ENCODE measurements at regions not wholly inside any gene's neighbourhood (a gene's known extent, or its start where the extent isn't known, plus 50 kb on each side); places are given as distances from the start of the nearest gene placed in this dataset.
"Not testable (repeated sequence)": the region's sequence is repeated elsewhere in the genome, so short reads cannot be mapped to it uniquely, and the experiment has no call there.

- no peak overlapping the region for H3K9ac ChIP-seq (ENCODE audit: insufficient read depth, low read length)
- H3K27ac ChIP-seq (ENCODE audit: insufficient read depth, low read length), result no peak overlapping the region
- no peaks in the 10 kb centered on the region for H4K20me1 ChIP-seq (ENCODE audit: control insufficient read depth, extremely low read depth, insufficient read depth, low read length)
- TF ChIP-seq EZH2 (IDR thresholded peaks at IDR 0.05; ENCODE audit: low read length, missing control alignments), result no peak
- TF ChIP-seq, protein P1, sequence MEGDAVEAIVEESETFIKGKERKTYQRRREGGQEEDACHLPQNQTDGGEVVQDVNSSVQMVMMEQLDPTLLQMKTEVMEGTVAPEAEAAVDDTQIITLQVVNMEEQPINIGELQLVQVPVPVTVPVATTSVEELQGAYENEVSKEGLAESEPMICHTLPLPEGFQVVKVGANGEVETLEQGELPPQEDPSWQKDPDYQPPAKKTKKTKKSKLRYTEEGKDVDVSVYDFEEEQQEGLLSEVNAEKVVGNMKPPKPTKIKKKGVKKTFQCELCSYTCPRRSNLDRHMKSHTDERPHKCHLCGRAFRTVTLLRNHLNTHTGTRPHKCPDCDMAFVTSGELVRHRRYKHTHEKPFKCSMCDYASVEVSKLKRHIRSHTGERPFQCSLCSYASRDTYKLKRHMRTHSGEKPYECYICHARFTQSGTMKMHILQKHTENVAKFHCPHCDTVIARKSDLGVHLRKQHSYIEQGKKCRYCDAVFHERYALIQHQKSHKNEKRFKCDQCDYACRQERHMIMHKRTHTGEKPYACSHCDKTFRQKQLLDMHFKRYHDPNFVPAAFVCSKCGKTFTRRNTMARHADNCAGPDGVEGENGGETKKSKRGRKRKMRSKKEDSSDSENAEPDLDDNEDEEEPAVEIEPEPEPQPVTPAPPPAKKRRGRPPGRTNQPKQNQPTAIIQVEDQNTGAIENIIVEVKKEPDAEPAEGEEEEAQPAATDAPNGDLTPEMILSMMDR (conservative IDR thresholded peaks at IDR 0.05 in 1 of 2, IDR thresholded peaks at IDR 0.05 in 1 of 2; ENCODE audit: low read depth in 1 of 2, low read length in 2 of 2), result no peak
- no peaks in the 10 kb centered on the region for H3K36me3 ChIP-seq (ENCODE audit: control insufficient read depth, insufficient read depth, low read length)
- H3K9me3 ChIP-seq (ENCODE audit: control insufficient read depth, insufficient read depth, low read depth, low read length), result no peaks in the 10 kb centered on the region
- H3K4me1 ChIP-seq (ENCODE audit: control insufficient read depth, extremely low read depth, insufficient read depth, low read length), result no peaks in the 10 kb centered on the region
- no peaks in the 10 kb centered on the region for H3K79me2 ChIP-seq (ENCODE audit: control insufficient read depth, insufficient read depth, low read length)
- H3K4me2 ChIP-seq (ENCODE audit: extremely low read depth, insufficient read depth, low read length), result no peak overlapping the region
- no peaks in the 10 kb centered on the region for H3K27me3 ChIP-seq (ENCODE audit: control insufficient read depth, insufficient read depth, low read length)
- DNase-seq (ENCODE audit: low read depth in 2 of 2), result no peak
- H3K4me3 ChIP-seq (replicated peaks in 1 of 4; ENCODE audit: control extremely low read depth in 1 of 4, insufficient read depth in 1 of 4, low read depth in 3 of 4, low read length in 4 of 4), result no peak overlapping the region
- no peak overlapping the region for H2AFZ ChIP-seq (ENCODE audit: low read length)
Observed at GRCh38 chr2:153403940-153404339, 74.6 kb downstream of the RPRM start.

- not testable (repeated sequence) for H3K79me2 ChIP-seq (ENCODE audit: control insufficient read depth, insufficient read depth, low read length); H4K20me1 ChIP-seq (ENCODE audit: control insufficient read depth, extremely low read depth, insufficient read depth, low read length); H2AFZ ChIP-seq (ENCODE audit: low read length); H3K9me3 ChIP-seq (ENCODE audit: control insufficient read depth, insufficient read depth, low read depth, low read length); H3K27me3 ChIP-seq (ENCODE audit: control insufficient read depth, insufficient read depth, low read length); H3K27ac ChIP-seq (ENCODE audit: insufficient read depth, low read length); H3K4me2 ChIP-seq (ENCODE audit: extremely low read depth, insufficient read depth, low read length); H3K9ac ChIP-seq (ENCODE audit: insufficient read depth, low read length); H3K4me3 ChIP-seq (replicated peaks in 1 of 4; ENCODE audit: control extremely low read depth in 1 of 4, insufficient read depth in 1 of 4, low read depth in 3 of 4, low read length in 4 of 4); H3K4me1 ChIP-seq (ENCODE audit: control insufficient read depth, extremely low read depth, insufficient read depth, low read length); DNase-seq (ENCODE audit: low read depth in 2 of 2); H3K36me3 ChIP-seq (ENCODE audit: control insufficient read depth, insufficient read depth, low read length)
Observed at GRCh38 chr2:153403352-153403751, 75.2 kb downstream of the RPRM start.

GRCh38 chr2:153394686-153395085 is 83.9 kb downstream of the RPRM start:
- H3K36me3 ChIP-seq (ENCODE audit: control insufficient read depth, insufficient read depth, low read length), result no peaks in the 10 kb centered on the region
- H3K4me3 ChIP-seq (replicated peaks in 1 of 4; ENCODE audit: control extremely low read depth in 1 of 4, insufficient read depth in 1 of 4, low read depth in 3 of 4, low read length in 4 of 4), result no peak overlapping the region
- DNase-seq (ENCODE audit: low read depth in 2 of 2), result peak in 1 of 2 donors; percentile 4
- H3K79me2 ChIP-seq (ENCODE audit: control insufficient read depth, insufficient read depth, low read length), result no peaks in the 10 kb centered on the region
- no peak for TF ChIP-seq EZH2 (IDR thresholded peaks at IDR 0.05; ENCODE audit: low read length, missing control alignments)
- TF ChIP-seq, protein P1 (conservative IDR thresholded peaks at IDR 0.05 in 1 of 2, IDR thresholded peaks at IDR 0.05 in 1 of 2; ENCODE audit: low read depth in 1 of 2, low read length in 2 of 2), result no peak
- no peak overlapping the region for H3K27ac ChIP-seq (ENCODE audit: insufficient read depth, low read length)
- H2AFZ ChIP-seq (ENCODE audit: low read length), result no peak overlapping the region
- no peaks in the 10 kb centered on the region for H3K9me3 ChIP-seq (ENCODE audit: control insufficient read depth, insufficient read depth, low read depth, low read length)
- no peak overlapping the region for H3K9ac ChIP-seq (ENCODE audit: insufficient read depth, low read length)
- H3K27me3 ChIP-seq (ENCODE audit: control insufficient read depth, insufficient read depth, low read length), result no peaks in the 10 kb centered on the region
- no peaks in the 10 kb centered on the region for H4K20me1 ChIP-seq (ENCODE audit: control insufficient read depth, extremely low read depth, insufficient read depth, low read length)
- H3K4me1 ChIP-seq (ENCODE audit: control insufficient read depth, extremely low read depth, insufficient read depth, low read length), result no peaks in the 10 kb centered on the region
- H3K4me2 ChIP-seq (ENCODE audit: extremely low read depth, insufficient read depth, low read length), result no peak overlapping the region

Data from fibroblast of lung (primary cell).